Keratinocyte (primary cell): ENCODE measurements at regions not wholly inside any gene's neighbourhood (a gene's known extent, or its start where the extent isn't known, plus 50 kb on each side); places are given as distances from the start of the nearest gene placed in this dataset.
"Not testable (repeated sequence)": the region's sequence is repeated elsewhere in the genome, so short reads cannot be mapped to it uniquely, and the experiment has no call there.

Source experiments
- DNase-seq: peaks from one replicate; pipeline ENCODE4 v3.0.0-alpha.2; 2011; ENCODE audit warnings: low read depth, missing footprints, low spot score
- FAIRE-seq: peaks from 2 replicates; lab custom pipeline; 2011; peaks lifted over from hg19 to GRCh38; lab: Jason Lieb, UNC
- H2AFZ ChIP-seq: 2 replicates; pipeline ENCODE4 v1.6.0; 2012; ENCODE audit warnings: low read length, control low read depth, inconsistent platforms; ENCODE audit not compliant: control insufficient read depth
- H3K27ac ChIP-seq: 2 replicates; pipeline ENCODE4 v1.5.1; 2011; ENCODE audit warnings: low read length; ENCODE audit not compliant: control insufficient read depth, insufficient read depth
- H3K27me3 ChIP-seq: 3 replicates; pipeline ENCODE4 v1.6.0; 2011; ENCODE audit warnings: low read length; ENCODE audit not compliant: control insufficient read depth, insufficient read depth; ENCODE audit errors: extremely low read depth
- H3K36me3 ChIP-seq, 2 experiments: 2 replicates in 1 of 2; 3 replicates in 1 of 2; pipeline ENCODE4 v1.5.1; 2011; ENCODE audit warnings: low read length in 2 of 2, mild to moderate bottlenecking in 1 of 2; ENCODE audit not compliant: control insufficient read depth in 2 of 2, insufficient read depth in 2 of 2; ENCODE audit errors: extremely low read depth in 1 of 2
- H3K4me1 ChIP-seq: 3 replicates; pipeline ENCODE4 v1.5.1; 2011; ENCODE audit warnings: low read length; ENCODE audit not compliant: control insufficient read depth, insufficient read depth; ENCODE audit errors: extremely low read depth
- H3K4me2 ChIP-seq: 3 replicates; pipeline ENCODE4 v1.6.0; 2011; ENCODE audit warnings: low read depth, low read length; ENCODE audit not compliant: control insufficient read depth, insufficient read depth; ENCODE audit errors: extremely low read depth
- H3K4me3 ChIP-seq, 3 experiments: fragments of 200-600 bp in 1 of 3; sonication (generic) in 1 of 3; 2 replicates in 2 of 3; 3 replicates in 1 of 3; pipeline ENCODE4 v1.5.1; 2011 to 2016; ENCODE audit warnings: low read length in 3 of 3, mild to moderate bottlenecking in 3 of 3, control low read depth in 2 of 3, inconsistent platforms in 1 of 3, low read depth in 1 of 3, mixed read lengths in 1 of 3, mixed run types in 1 of 3, moderate library complexity in 1 of 3; ENCODE audit not compliant: control insufficient read depth in 2 of 3, insufficient read depth in 2 of 3; ENCODE audit errors: extremely low read depth in 1 of 3
- H3K79me2 ChIP-seq: 2 replicates; pipeline ENCODE4 v1.6.0; 2012; ENCODE audit warnings: low read length; ENCODE audit not compliant: control insufficient read depth, insufficient read depth
- H3K9ac ChIP-seq: 3 replicates; pipeline ENCODE4 v1.6.0; 2011; ENCODE audit warnings: low read length; ENCODE audit not compliant: control insufficient read depth, insufficient read depth; ENCODE audit errors: extremely low read depth
- H3K9me1 ChIP-seq: 3 replicates; pipeline ENCODE4 v1.6.0; 2011; ENCODE audit warnings: low read length; ENCODE audit not compliant: control insufficient read depth, insufficient read depth; ENCODE audit errors: extremely low read depth
- H3K9me3 ChIP-seq: 2 replicates; pipeline ENCODE4 v1.5.1; 2012; ENCODE audit warnings: low read depth, low read length; ENCODE audit not compliant: control insufficient read depth
- H4K20me1 ChIP-seq: 3 replicates; pipeline ENCODE4 v1.6.0; 2011; ENCODE audit warnings: low read length; ENCODE audit not compliant: control insufficient read depth, insufficient read depth; ENCODE audit errors: extremely low read depth
- EZH2 ChIP-seq: IDR thresholded peaks from one replicate; pipeline ENCODE4 v1.6.1; 2012; ENCODE audit warnings: inconsistent platforms, mild to moderate bottlenecking, low read length, moderate library complexity
- dilution Hi-C: fragments of 300-500 bp; cut with MboI; formaldehyde crosslinking; loops from one replicate; pipeline ENCODE4 v1.7.0; 2020; ENCODE audit warnings: low sequenced_read_pairs; ENCODE audit not compliant: extremely low pct_ligation_motif_present
- TF ChIP-seq, protein P1 (sequence below), 3 experiments: IDR thresholded peaks in 1 of 3; conservative IDR thresholded peaks in 1 of 3; optimal IDR thresholded peaks in 1 of 3; 2 replicates in 2 of 3; 3 replicates in 1 of 3; pipeline versions ENCODE3 to v1.5.1; 2011; ENCODE audit warnings: low read length in 3 of 3, mild to moderate bottlenecking in 3 of 3, moderate library complexity in 2 of 3, control low read depth in 1 of 3, inconsistent platforms in 1 of 3; ENCODE audit not compliant: insufficient read depth in 2 of 3; ENCODE audit errors: extremely low read depth in 1 of 3

DNA sequence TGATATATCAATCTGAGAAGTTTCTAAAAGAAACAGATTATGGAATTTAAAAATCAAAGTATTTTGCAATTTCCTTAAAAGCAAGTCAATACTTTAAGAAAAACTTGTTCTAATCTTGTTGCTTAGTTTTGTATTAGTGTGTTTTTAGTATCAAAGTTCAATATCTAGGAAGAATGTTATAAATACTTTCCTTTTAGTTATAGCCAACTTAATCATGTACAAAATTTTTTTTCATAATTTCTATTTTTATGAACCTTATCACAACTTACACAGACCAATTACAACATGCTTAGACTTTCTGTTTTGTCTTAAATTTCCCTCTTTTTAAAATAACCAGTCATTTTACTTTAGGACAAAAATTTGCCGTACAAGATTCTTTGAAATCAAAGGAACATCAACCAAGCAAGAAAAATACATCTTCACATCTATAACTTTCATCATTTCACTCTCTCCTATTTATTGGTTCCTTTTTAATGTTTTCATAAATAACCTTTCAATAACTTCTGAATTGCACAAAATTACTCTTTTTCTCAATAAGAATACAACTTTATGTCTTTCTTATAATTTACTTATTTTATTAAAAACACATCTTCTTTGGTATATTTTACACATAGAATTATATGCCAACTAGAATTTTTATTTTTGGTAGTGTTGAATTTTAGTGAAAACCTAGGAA lies 308.2 kb upstream of the GLI3 start:
- Histone ChIP-seq H4K20me1 (no peaks in the 10 kb centered on the region), H3K36me3 (no peaks in the 10 kb centered on the region), H3K4me3 (no peak overlapping the region), H3K9ac (no peak overlapping the region), H3K27me3 (no peaks in the 10 kb centered on the region), H3K79me2 (no peaks in the 10 kb centered on the region), H3K9me3 (no peaks in the 10 kb centered on the region), H3K4me2 (no peak overlapping the region), H3K27ac (no peak overlapping the region), H3K4me1 (peaks cover 9% of the 10 kb centered on the region), H2AFZ (no peak overlapping the region), H3K9me1 (no peaks in the 10 kb centered on the region)
- no peak for DNase-seq
- TF ChIP-seq, protein P1, sequence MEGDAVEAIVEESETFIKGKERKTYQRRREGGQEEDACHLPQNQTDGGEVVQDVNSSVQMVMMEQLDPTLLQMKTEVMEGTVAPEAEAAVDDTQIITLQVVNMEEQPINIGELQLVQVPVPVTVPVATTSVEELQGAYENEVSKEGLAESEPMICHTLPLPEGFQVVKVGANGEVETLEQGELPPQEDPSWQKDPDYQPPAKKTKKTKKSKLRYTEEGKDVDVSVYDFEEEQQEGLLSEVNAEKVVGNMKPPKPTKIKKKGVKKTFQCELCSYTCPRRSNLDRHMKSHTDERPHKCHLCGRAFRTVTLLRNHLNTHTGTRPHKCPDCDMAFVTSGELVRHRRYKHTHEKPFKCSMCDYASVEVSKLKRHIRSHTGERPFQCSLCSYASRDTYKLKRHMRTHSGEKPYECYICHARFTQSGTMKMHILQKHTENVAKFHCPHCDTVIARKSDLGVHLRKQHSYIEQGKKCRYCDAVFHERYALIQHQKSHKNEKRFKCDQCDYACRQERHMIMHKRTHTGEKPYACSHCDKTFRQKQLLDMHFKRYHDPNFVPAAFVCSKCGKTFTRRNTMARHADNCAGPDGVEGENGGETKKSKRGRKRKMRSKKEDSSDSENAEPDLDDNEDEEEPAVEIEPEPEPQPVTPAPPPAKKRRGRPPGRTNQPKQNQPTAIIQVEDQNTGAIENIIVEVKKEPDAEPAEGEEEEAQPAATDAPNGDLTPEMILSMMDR (optimal IDR thresholded peaks at IDR 0.05 in 1 of 3, IDR thresholded peaks at IDR 0.05 in 1 of 3, conservative IDR thresholded peaks at IDR 0.05 in 1 of 3; ENCODE audit: extremely low read depth in 1 of 3, insufficient read depth in 2 of 3, low read length in 3 of 3), result no peak
- no peak for TF ChIP-seq EZH2
- dilution Hi-C loops, result no loop called here
- FAIRE-seq, result no peak

GRCh38 chr7:42543953-42544352 lies 306.9 kb upstream of the GLI3 start:
- no peak for TF ChIP-seq EZH2
- TF ChIP-seq, protein P1 (optimal IDR thresholded peaks at IDR 0.05 in 1 of 3, IDR thresholded peaks at IDR 0.05 in 1 of 3, conservative IDR thresholded peaks at IDR 0.05 in 1 of 3; ENCODE audit: extremely low read depth in 1 of 3, insufficient read depth in 2 of 3, low read length in 3 of 3), result no peak
- Histone ChIP-seq H3K9me3 (no peaks in the 10 kb centered on the region), H3K27me3 (no peaks in the 10 kb centered on the region), H4K20me1 (no peaks in the 10 kb centered on the region), H3K4me1 (no peaks in the 10 kb centered on the region), H3K79me2 (no peaks in the 10 kb centered on the region), H3K4me3 (no peak overlapping the region), H3K4me2 (no peak overlapping the region), H3K9me1 (no peaks in the 10 kb centered on the region), H2AFZ (no peak overlapping the region), H3K27ac (no peak overlapping the region), H3K9ac (no peak overlapping the region), H3K36me3 (no peaks in the 10 kb centered on the region)
- FAIRE-seq (no peak), DNase-seq (no peak)
- dilution Hi-C loops, result no loop called here

DNA sequence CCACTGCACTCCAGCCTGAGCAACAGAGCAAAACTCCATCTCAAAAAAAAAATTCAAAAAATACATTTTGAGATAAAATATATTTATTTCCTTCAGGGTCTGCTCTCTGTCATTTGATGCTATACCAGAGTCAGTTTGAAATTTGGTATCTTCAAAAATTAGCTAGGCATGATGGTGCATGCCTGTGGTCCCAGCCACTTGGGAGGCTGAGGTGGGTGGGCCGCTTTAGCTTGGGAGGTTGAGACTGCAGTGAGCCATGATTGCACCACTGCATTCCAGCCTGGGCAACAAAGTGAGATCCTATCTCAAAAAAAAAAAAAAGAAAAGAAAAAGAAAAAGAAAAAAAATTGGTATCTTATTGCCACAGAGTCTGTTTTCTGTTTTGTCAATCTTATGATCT lies 305.4 kb upstream of the GLI3 start:
- H3K27me3 ChIP-seq, FAIRE-seq, H3K9me3 ChIP-seq, H4K20me1 ChIP-seq, H3K79me2 ChIP-seq, H3K9ac ChIP-seq, H2AFZ ChIP-seq, H3K9me1 ChIP-seq, H3K4me2 ChIP-seq, H3K36me3 ChIP-seq, H3K27ac ChIP-seq, H3K4me1 ChIP-seq, dilution Hi-C loops, H3K4me3 ChIP-seq, DNase-seq: not testable (repeated sequence)
